HepG2 (cell line): ENCODE measurements at regions not wholly inside any gene's neighbourhood (a gene's known extent, or its start where the extent isn't known, plus 50 kb on each side); places are given as distances from the start of the nearest gene placed in this dataset.

ENCODE experiments used
- ATAC-seq: fragments of 200-7000 bp; cut with Tn5 transposase; 3 replicates; pipeline ENCODE4 v1.9.1; 2020; ENCODE audit warnings: mild to moderate bottlenecking, moderate library complexity
- BruUV-seq: library from RNA; stranded (reverse); fragments of 400-500 nt; replicated peaks from 2 replicates; lab custom pipeline; 2021; lab: Mats Ljungman, UMichigan
- CTCF ChIA-PET: fragments of 300-600 bp; formaldehyde crosslinking; extraction: SDS; loops from one replicate; lab custom pipeline; 2021; ENCODE audit warnings: low total read pairs, inconsistent platforms, low intra/inter-chr PET ratio; lab: Yijun Ruan, JAX
- POLR2A ChIA-PET: fragments of 350-600 bp; sonication (Branson Sonifier 250); formaldehyde crosslinking; loops from one replicate; lab custom pipeline; 2020; ENCODE audit warnings: antibody characterized with exemption, inconsistent platforms; lab: Yijun Ruan, JAX
- DNase-seq: peaks from one replicate; pipeline ENCODE4 v3.0.0-alpha.2; 2015; ENCODE audit warnings: low spot score
- FAIRE-seq: peaks from 3 replicates; lab custom pipeline; 2011; peaks lifted over from hg19 to GRCh38; lab: Jason Lieb, UNC
- H2AFZ ChIP-seq: one replicate; pipeline ENCODE4 v1.6.1; 2011; ENCODE audit warnings: low read length, inconsistent platforms
- H3K27ac ChIP-seq: fragments of 300-600 bp; 3 replicates; pipeline ENCODE4 v1.8.0; 2011; ENCODE audit warnings: mixed run types, mild to moderate bottlenecking, mixed read lengths, low read length, inconsistent platforms; ENCODE audit not compliant: insufficient read depth; ENCODE audit errors: extremely low read length
- H3K27me3 ChIP-seq, 2 experiments: fragments of 200-600 bp in 1 of 2; 2 replicates in 1 of 2; 3 replicates in 1 of 2; pipeline versions ENCODE4 v1.6.0 to v1.8.0; 2011; ENCODE audit warnings: low read length in 2 of 2, mild to moderate bottlenecking in 2 of 2, moderate library complexity in 2 of 2, inconsistent platforms in 1 of 2; ENCODE audit not compliant: insufficient read depth in 2 of 2, control insufficient read depth in 1 of 2
- H3K36me3 ChIP-seq, 2 experiments: fragments of 200-600 bp in 1 of 2; replicated peaks in 1 of 2; 2 replicates in 1 of 2; 3 replicates in 1 of 2; pipeline versions ENCODE4 v1.5.1 to v1.8.0; 2011; ENCODE audit warnings: low read length in 2 of 2, inconsistent platforms in 1 of 2; ENCODE audit not compliant: insufficient read depth in 2 of 2, control insufficient read depth in 1 of 2
- H3K4me1 ChIP-seq: 2 replicates; pipeline ENCODE4 v1.5.1; 2012; ENCODE audit warnings: low read length, inconsistent platforms; ENCODE audit not compliant: insufficient read depth
- H3K4me2 ChIP-seq: 2 replicates; pipeline ENCODE4 v1.6.0; 2011; ENCODE audit warnings: low read depth, low read length, inconsistent platforms
- H3K4me3 ChIP-seq, 3 experiments: fragments of 200-600 bp in 1 of 3; sonication (generic), shearing (Covaris generic) in 1 of 3; replicated peaks in 1 of 3; 2 replicates each; pipeline ENCODE4 v1.5.1; 2011 to 2016; ENCODE audit warnings: low read length in 3 of 3, inconsistent platforms in 2 of 3, low read depth in 2 of 3, mild to moderate bottlenecking in 2 of 3, control low read depth in 1 of 3, mixed read lengths in 1 of 3; ENCODE audit not compliant: insufficient read depth in 1 of 3
- H3K79me2 ChIP-seq: one replicate; pipeline ENCODE4 v1.6.1; 2011; ENCODE audit warnings: low read length, inconsistent platforms; ENCODE audit not compliant: insufficient read depth
- H3K9ac ChIP-seq: 2 replicates; pipeline ENCODE4 v1.6.0; 2011; ENCODE audit warnings: mild to moderate bottlenecking, low read depth, low read length, inconsistent platforms; ENCODE audit not compliant: insufficient read depth
- H3K9me3 ChIP-seq: 2 replicates; pipeline ENCODE4 v1.5.1; 2012; ENCODE audit warnings: mild to moderate bottlenecking, low read length
- H4K20me1 ChIP-seq: 2 replicates; pipeline ENCODE4 v1.6.0; 2011; ENCODE audit warnings: inconsistent platforms, mild to moderate bottlenecking, low read length, moderate library complexity; ENCODE audit not compliant: insufficient read depth
- CREM ChIP-seq, 2 experiments: sonication (generic) in 1 of 2; formaldehyde crosslinking in 1 of 2; IDR thresholded peaks; 2 replicates each; pipeline versions ENCODE4 v1.4.0 to v1.6.1; 2016 to 2020; ENCODE audit warnings: antibody characterized with exemption in 1 of 2, mild to moderate bottlenecking in 1 of 2, missing genetic modification reagents in 1 of 2
- HOXA7 ChIP-seq: sonication (generic); formaldehyde crosslinking; IDR thresholded peaks from 2 replicates; pipeline ENCODE4 v1.8.1; 2022; ENCODE audit warnings: mild to moderate bottlenecking, missing genetic modification reagents, moderate library complexity
- MED1 ChIP-seq: sonication (generic); formaldehyde crosslinking; IDR thresholded peaks from 2 replicates; pipeline ENCODE4 v1.4.0; 2020; ENCODE audit warnings: missing genetic modification reagents
- NFYC ChIP-seq: IDR thresholded peaks from 2 replicates; pipeline ENCODE4 v1.6.1; 2016; ENCODE audit warnings: missing genetic modification reagents, missing compliant biosample characterization
- NR2C2 ChIP-seq: sonication (generic); formaldehyde crosslinking; IDR thresholded peaks from 2 replicates; pipeline ENCODE4 v1.4.0; 2020; ENCODE audit warnings: missing genetic modification reagents, mild to moderate bottlenecking, moderate library complexity, borderline replicate concordance
- PAX8 ChIP-seq: sonication (generic); formaldehyde crosslinking; IDR thresholded peaks from 2 replicates; pipeline ENCODE4 v1.8.0; 2022; ENCODE audit warnings: mild to moderate bottlenecking, missing genetic modification reagents, borderline replicate concordance
- PLRG1 ChIP-seq: fragments of 450-650 bp; conservative IDR thresholded peaks from 2 replicates; pipeline ENCODE4 v1.6.1; 2016
- SSRP1 ChIP-seq: IDR thresholded peaks from 2 replicates; pipeline ENCODE4 v1.6.1; 2016; ENCODE audit warnings: control low read depth
- ZNF446 ChIP-seq: sonication (generic); formaldehyde crosslinking; IDR thresholded peaks from 2 replicates; pipeline ENCODE4 v1.5.0; 2020; ENCODE audit warnings: mild to moderate bottlenecking, missing genetic modification reagents
- ZNF451 ChIP-seq: sonication (generic); formaldehyde crosslinking; IDR thresholded peaks from 2 replicates; pipeline ENCODE4 v1.5.0; 2020; ENCODE audit warnings: mild to moderate bottlenecking, missing genetic modification reagents
- ZNF567 ChIP-seq: sonication (generic); formaldehyde crosslinking; IDR thresholded peaks from 2 replicates; pipeline ENCODE4 v1.8.1; 2023; ENCODE audit warnings: mild to moderate bottlenecking, missing genetic modification reagents, borderline replicate concordance
- ZNF766 ChIP-seq: sonication (generic); formaldehyde crosslinking; IDR thresholded peaks from 2 replicates; pipeline ENCODE4 v1.5.0; 2020; ENCODE audit warnings: missing genetic modification reagents, borderline replicate concordance
- WGBS: methylation state at CpG from one replicate; pipeline ENCODE4 v1.1.6; 2017; ENCODE audit warnings: low lambda C conversion rate; 5-methylcytosine and 5-hydroxymethylcytosine counted together
- in situ Hi-C: cut with HindIII; loops from 2 replicates; pipeline ENCODE4 v1.10.0; 2017; ENCODE audit warnings: low pct_unique_long_range_greater_than_20kb; ENCODE audit not compliant: extremely low pct_ligation_motif_present
- intact Hi-C: fragments of 100-400 bp; cut with micrococcal nuclease; formaldehyde crosslinking; loops from one replicate; pipeline ENCODE4 v1.10.0; 2022; ENCODE audit not compliant: unreplicated experiment
- TF ChIP-seq, protein P1 (sequence below): sonication (generic); formaldehyde crosslinking; IDR thresholded peaks from 2 replicates; pipeline ENCODE4 v1.4.0; 2020; ENCODE audit warnings: missing genetic modification reagents
- TF ChIP-seq, protein P2 (sequence below): sonication (generic); formaldehyde crosslinking; IDR thresholded peaks from 2 replicates; pipeline ENCODE4 v1.4.0; 2020; ENCODE audit warnings: low read depth, mild to moderate bottlenecking, missing genetic modification reagents
- TF ChIP-seq, protein P3 (sequence below): sonication (generic); formaldehyde crosslinking; IDR thresholded peaks from 2 replicates; pipeline ENCODE4 v1.5.0; 2020; ENCODE audit warnings: missing genetic modification reagents
- TF ChIP-seq, protein P4 (sequence below): sonication (generic); formaldehyde crosslinking; conservative IDR thresholded peaks from 2 replicates; pipeline ENCODE4 v1.4.0; 2020; ENCODE audit warnings: missing genetic modification reagents

DNA sequence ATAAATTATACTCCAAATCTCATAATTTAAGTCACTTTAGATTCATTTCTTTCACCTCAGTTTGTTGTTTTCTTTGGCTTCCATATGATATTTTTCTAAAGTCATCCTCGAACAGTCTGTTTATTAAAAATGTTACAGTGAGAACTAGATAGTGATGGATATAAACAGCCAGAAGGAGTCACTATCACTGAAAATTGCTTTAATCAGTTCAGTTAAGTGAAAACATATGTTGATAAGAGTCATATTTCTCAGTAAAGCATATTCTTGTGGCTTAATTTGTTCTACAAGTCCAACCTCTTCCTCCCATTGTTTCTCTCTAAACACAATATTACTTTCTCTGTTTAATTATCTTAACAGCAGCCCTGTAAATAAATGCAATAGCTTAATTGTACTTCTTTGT, 427.5 kb upstream of the ALCAM start (continued):
- TF ChIP-seq, protein P1, sequence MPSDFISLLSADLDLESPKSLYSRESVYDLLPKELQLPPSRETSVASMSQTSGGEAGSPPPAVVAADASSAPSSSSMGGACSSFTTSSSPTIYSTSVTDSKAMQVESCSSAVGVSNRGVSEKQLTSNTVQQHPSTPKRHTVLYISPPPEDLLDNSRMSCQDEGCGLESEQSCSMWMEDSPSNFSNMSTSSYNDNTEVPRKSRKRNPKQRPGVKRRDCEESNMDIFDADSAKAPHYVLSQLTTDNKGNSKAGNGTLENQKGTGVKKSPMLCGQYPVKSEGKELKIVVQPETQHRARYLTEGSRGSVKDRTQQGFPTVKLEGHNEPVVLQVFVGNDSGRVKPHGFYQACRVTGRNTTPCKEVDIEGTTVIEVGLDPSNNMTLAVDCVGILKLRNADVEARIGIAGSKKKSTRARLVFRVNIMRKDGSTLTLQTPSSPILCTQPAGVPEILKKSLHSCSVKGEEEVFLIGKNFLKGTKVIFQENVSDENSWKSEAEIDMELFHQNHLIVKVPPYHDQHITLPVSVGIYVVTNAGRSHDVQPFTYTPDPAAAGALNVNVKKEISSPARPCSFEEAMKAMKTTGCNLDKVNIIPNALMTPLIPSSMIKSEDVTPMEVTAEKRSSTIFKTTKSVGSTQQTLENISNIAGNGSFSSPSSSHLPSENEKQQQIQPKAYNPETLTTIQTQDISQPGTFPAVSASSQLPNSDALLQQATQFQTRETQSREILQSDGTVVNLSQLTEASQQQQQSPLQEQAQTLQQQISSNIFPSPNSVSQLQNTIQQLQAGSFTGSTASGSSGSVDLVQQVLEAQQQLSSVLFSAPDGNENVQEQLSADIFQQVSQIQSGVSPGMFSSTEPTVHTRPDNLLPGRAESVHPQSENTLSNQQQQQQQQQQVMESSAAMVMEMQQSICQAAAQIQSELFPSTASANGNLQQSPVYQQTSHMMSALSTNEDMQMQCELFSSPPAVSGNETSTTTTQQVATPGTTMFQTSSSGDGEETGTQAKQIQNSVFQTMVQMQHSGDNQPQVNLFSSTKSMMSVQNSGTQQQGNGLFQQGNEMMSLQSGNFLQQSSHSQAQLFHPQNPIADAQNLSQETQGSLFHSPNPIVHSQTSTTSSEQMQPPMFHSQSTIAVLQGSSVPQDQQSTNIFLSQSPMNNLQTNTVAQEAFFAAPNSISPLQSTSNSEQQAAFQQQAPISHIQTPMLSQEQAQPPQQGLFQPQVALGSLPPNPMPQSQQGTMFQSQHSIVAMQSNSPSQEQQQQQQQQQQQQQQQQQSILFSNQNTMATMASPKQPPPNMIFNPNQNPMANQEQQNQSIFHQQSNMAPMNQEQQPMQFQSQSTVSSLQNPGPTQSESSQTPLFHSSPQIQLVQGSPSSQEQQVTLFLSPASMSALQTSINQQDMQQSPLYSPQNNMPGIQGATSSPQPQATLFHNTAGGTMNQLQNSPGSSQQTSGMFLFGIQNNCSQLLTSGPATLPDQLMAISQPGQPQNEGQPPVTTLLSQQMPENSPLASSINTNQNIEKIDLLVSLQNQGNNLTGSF (CRISPR knock-in tag), result no peak
- TF ChIP-seq ZNF766 (CRISPR knock-in tag) (no peak), PLRG1 (no peak), ZNF446 (CRISPR knock-in tag) (no peak)
- TF ChIP-seq, protein P2, sequence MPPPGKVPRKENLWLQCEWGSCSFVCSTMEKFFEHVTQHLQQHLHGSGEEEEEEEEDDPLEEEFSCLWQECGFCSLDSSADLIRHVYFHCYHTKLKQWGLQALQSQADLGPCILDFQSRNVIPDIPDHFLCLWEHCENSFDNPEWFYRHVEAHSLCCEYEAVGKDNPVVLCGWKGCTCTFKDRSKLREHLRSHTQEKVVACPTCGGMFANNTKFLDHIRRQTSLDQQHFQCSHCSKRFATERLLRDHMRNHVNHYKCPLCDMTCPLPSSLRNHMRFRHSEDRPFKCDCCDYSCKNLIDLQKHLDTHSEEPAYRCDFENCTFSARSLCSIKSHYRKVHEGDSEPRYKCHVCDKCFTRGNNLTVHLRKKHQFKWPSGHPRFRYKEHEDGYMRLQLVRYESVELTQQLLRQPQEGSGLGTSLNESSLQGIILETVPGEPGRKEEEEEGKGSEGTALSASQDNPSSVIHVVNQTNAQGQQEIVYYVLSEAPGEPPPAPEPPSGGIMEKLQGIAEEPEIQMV, result no peak

DNA sequence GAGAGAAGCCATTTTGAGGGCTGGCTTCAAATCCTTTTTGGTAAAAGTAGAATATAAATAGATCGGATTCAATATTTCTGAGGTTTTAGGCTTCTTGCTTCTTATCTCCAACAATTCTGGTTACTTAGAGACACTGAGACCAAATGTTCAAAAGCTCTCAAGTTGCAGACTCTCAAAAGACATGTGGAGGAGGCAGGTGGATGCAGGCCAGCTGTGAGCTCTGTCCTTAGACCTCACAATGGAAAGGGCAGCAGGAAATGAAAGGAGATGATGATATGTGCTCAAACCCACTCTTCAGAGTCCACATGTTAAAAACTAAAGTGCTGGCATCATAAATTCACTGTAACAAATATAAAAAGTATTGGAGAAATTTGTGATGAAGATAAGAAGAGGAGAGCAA, 424.9 kb upstream of the ALCAM start:
- intact Hi-C loops, result no loop called here
- H3K27ac ChIP-seq, result no peak overlapping the region
- H3K9ac ChIP-seq, result no peak overlapping the region
- 0% methylated on average over 1 of the region's 1 CpG for WGBS
- no peak overlapping the region for H3K4me2 ChIP-seq
- DNase-seq (no peak), FAIRE-seq (no peak), ATAC-seq (no peak)
- no TSS peak for BruUV-seq
- CTCF ChIA-PET, result no interaction called here
- H2AFZ ChIP-seq, result no peak overlapping the region
- H3K27me3 ChIP-seq, result no peaks in the 10 kb centered on the region
- no peak overlapping the region for H3K4me3 ChIP-seq
- H3K9me3 ChIP-seq, result no peaks in the 10 kb centered on the region
- no peaks in the 10 kb centered on the region for H3K36me3 ChIP-seq
- no peaks in the 10 kb centered on the region for H3K4me1 ChIP-seq
- POLR2A ChIA-PET, result no interaction called here
- no peaks in the 10 kb centered on the region for H4K20me1 ChIP-seq
- in situ Hi-C loops, result no loop called here
- no peaks in the 10 kb centered on the region for H3K79me2 ChIP-seq
- TF ChIP-seq MED1, result no peak
- TF ChIP-seq, protein P3, sequence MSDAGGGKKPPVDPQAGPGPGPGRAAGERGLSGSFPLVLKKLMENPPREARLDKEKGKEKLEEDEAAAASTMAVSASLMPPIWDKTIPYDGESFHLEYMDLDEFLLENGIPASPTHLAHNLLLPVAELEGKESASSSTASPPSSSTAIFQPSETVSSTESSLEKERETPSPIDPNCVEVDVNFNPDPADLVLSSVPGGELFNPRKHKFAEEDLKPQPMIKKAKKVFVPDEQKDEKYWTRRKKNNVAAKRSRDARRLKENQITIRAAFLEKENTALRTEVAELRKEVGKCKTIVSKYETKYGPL, result no peak
- no peak for TF ChIP-seq NFYC (CRISPR knock-in tag)
- TF ChIP-seq PAX8 (CRISPR knock-in tag), result no peak
- TF ChIP-seq ZNF567 (CRISPR knock-in tag), result no peak
- no peak for TF ChIP-seq HOXA7 (CRISPR knock-in tag)
- no peak for TF ChIP-seq CREM (IDR thresholded peaks at IDR 0.05)
- TF ChIP-seq CREM (CRISPR knock-in tag; IDR thresholded peaks at IDR 0.05), result no peak
- no peak for TF ChIP-seq NR2C2 (CRISPR knock-in tag)
- no peak for TF ChIP-seq SSRP1 (CRISPR knock-in tag)
- TF ChIP-seq, protein P4, sequence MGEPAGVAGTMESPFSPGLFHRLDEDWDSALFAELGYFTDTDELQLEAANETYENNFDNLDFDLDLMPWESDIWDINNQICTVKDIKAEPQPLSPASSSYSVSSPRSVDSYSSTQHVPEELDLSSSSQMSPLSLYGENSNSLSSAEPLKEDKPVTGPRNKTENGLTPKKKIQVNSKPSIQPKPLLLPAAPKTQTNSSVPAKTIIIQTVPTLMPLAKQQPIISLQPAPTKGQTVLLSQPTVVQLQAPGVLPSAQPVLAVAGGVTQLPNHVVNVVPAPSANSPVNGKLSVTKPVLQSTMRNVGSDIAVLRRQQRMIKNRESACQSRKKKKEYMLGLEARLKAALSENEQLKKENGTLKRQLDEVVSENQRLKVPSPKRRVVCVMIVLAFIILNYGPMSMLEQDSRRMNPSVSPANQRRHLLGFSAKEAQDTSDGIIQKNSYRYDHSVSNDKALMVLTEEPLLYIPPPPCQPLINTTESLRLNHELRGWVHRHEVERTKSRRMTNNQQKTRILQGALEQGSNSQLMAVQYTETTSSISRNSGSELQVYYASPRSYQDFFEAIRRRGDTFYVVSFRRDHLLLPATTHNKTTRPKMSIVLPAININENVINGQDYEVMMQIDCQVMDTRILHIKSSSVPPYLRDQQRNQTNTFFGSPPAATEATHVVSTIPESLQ, result no peak
- no peak for TF ChIP-seq ZNF451
